ENCODE measurements at regions not wholly inside any gene's neighbourhood (a gene's known extent, or its start where the extent isn't known, plus 50 kb on each side); places are given as distances from the start of the nearest gene placed in this dataset.

DNA sequence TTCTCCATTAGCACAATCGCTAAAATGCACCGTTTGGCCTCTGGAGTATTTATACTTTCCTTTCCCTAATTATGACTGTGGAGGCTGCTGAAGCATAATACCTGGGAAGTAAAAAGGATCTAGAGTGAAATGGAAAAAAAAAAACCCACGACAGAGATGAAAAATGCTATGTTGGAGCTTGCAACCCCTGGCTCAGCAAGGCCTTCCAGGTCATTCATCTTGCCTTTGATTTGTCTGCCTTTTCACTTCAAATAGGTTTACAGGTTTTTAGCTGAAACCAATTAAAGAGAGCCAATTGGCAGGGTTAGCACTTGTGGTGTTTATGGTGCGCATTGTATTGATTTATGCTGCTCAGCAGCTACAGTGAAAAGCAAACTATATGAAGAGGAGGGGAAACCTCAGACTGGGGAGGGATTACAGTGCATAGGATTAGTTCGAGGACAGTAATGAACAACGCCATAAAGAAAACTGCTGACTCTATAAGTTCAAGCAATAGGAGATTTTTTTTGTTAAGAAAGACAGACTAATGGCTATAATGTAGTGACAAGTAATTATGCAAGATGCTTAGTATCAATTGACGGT, 347.9 kb downstream of the MEIS1 start:
- TF ChIP-seq, protein P1, sequence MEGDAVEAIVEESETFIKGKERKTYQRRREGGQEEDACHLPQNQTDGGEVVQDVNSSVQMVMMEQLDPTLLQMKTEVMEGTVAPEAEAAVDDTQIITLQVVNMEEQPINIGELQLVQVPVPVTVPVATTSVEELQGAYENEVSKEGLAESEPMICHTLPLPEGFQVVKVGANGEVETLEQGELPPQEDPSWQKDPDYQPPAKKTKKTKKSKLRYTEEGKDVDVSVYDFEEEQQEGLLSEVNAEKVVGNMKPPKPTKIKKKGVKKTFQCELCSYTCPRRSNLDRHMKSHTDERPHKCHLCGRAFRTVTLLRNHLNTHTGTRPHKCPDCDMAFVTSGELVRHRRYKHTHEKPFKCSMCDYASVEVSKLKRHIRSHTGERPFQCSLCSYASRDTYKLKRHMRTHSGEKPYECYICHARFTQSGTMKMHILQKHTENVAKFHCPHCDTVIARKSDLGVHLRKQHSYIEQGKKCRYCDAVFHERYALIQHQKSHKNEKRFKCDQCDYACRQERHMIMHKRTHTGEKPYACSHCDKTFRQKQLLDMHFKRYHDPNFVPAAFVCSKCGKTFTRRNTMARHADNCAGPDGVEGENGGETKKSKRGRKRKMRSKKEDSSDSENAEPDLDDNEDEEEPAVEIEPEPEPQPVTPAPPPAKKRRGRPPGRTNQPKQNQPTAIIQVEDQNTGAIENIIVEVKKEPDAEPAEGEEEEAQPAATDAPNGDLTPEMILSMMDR (IDR thresholded peaks at IDR 0.05; ENCODE audit: low read depth, low read length, poor library complexity, severe bottlenecking) = no peak
- no peak for TF ChIP-seq EZH2phosphoT487 (IDR thresholded peaks at IDR 0.05; ENCODE audit: borderline replicate concordance, low read length)
